ENCODE measurements at regions not wholly inside any gene's neighbourhood (a gene's known extent, or its start where the extent isn't known, plus 50 kb on each side); places are given as distances from the start of the nearest gene placed in this dataset.

DNA sequence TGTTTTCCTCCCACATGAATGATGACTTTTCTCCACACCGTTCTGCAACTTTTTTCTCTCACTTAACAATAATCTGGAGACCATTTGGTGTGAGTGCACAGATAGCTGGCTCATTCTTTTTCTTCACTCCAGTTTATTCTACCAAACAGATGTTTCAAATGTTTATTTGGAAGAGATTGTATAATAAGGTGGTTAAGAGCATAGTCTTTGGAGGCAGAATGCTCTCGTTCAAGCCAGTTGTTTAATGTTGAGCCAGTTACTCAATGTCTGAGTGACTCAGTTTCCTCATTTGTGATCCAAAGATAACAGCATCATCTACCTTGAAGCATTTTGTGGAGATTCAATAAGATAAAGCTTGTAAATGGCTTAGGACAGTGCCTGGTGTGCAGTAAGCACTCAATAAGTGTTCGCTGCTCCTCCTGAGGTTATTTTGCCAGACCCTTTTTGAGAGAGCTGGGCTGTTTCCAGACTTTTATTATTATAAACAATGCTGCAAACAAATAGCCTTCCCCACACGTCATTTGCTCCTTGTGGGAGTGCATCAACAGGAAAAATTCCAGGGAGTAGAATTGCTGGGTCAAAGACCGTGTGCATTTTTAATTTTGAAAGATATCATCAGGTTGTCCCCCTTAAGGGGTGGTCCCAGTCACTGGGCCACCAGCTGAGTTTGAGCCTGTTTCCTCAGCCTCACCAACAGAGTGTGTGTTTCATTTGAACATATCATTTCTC is 70.6 kb downstream of the VEGFA start:
- DNase-seq, result no peak

DNA sequence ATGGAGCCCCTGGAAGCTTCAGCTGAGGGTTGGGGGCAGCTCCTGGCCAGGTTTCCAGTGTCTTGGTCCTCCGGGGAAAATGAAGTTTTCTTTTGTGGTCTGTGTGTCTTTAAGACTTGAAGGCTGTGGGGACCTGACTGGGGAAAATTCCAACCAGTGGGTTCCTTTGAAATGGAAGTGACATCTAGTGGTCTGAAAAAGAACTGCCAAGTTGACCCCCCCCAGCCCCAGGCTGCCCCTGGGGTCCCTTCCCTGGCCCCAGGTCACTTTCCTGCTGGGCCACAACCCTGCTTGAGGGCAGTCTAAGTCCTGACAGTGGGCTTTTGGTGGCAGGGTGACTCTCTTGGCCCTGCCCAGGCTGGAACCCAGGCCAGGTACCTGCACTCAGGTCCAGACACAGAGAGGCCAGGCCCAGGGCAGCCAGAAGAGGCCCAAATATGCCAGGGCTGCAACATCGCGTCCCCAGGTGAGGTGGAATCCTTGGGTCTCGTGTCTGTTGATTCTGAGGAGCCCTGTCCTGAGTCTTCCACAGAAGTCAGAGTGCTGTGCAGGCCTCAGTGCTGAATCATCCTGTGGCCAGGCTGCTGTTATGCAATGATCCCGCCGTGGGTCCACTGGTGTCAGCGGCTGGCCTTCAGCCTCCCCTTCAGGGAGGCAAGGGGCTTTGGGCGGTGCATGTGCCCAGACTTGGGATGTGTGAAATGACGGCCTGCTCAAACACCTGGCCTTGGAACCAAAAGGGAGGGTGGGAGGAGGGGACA is 68.4 kb downstream of the VEGFA start:
- DNase-seq, result peak; percentile 55

DNA sequence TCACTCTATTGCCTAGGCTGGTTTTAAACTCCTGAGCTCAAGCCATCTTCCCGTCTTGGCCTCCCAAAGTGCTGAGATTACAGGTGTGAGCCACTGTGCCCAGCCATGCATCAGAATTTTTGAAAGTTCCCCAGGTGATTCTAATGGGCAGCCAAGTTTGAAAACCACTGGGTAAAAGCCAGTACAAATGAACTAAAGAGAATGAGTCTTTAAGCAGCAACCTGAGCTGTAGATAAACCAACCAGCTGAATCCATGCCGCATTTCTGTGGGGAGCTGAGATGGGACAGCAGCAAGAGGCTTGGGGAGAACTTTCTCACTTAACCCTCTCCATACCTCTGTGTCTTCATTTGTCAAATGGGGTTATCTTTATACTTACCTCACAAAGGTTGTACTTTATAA is 67.5 kb downstream of the VEGFA start:
- DNase-seq, result no peak

DNA sequence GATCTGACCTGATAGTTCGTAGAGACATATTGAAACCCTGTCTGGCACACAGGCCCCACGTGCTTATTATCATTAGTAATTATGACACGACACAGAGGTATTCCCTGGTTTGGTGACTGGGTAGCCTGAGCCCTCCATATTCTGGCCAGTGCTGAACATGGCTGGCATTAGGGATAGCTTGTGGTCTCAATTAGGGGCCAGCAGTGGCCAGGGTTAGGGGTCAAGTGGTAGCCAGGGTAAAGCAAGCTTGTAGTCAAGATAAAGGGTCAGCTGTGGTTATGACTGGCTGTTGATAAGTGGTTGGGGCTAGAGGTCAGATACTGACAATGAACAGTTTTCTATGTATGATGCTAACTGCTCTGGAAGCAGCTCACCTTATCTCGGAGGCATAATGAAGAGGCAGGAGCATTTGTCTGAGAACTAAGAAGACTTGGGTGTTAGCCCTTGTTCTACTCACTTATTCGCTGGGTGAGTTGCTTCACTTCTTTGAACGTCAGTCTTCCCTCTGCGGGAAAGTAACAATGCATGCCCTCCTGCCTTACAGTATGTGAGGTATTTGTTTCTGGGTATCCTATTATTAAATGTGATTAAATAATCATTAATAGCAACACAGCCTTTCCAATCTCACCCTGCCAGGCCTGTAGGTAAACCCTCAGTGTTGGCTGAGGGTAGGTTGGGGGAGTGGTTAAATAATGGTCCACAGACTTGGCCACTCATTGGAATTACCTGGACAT is 66.7 kb downstream of the VEGFA start:
- DNase-seq, result no peak

Data from 8988T (cell line).